IPS-18a (cell line): ENCODE measurements at regions not wholly inside any gene's neighbourhood (a gene's known extent, or its start where the extent isn't known, plus 50 kb on each side); places are given as distances from the start of the nearest gene placed in this dataset.

Experiments used
- H3K27ac ChIP-seq: one replicate; pipeline ENCODE4 v1.5.1; 2013; ENCODE audit warnings: low read length
- H3K27me3 ChIP-seq: one replicate; pipeline ENCODE4 v1.6.1; 2013; ENCODE audit warnings: mild to moderate bottlenecking, low read length; ENCODE audit not compliant: control insufficient read depth, insufficient read depth
- H3K36me3 ChIP-seq: one replicate; pipeline ENCODE4 v1.6.1; 2013; ENCODE audit warnings: low read depth, low read length; ENCODE audit not compliant: control insufficient read depth
- H3K4me1 ChIP-seq: one replicate; pipeline ENCODE4 v1.6.1; 2013; ENCODE audit warnings: low read depth, low read length; ENCODE audit not compliant: control insufficient read depth
- H3K4me3 ChIP-seq: one replicate; pipeline ENCODE4 v1.5.1; 2013; ENCODE audit warnings: low read length
- H3K9ac ChIP-seq: one replicate; pipeline ENCODE4 v1.6.1; 2013; ENCODE audit warnings: mild to moderate bottlenecking, low read length, moderate library complexity
- H3K9me3 ChIP-seq: one replicate; pipeline ENCODE4 v1.6.1; 2013; ENCODE audit warnings: low read depth, low read length; ENCODE audit not compliant: control insufficient read depth

DNA sequence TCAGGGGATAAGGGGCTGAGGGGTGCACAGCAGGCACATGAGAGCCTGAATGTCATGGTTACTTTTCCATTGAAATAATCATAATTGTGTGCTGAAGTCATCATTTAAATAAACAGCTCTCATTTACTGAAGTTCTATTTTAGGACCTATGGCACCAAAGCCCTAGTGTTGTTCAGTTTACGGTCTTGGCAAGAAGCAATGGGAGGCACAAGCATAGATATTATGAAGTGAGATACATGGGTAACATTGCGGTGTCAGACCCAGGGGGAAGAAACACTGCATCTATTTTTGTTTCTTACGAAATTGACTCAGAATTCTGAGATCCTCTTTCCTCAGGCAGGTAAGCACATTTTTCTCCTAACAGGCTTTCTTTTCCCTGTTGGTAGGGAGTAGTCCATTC lies 437.8 kb upstream of the PROX1 start:
- Histone ChIP-seq H3K27me3 (no peaks in the 10 kb centered on the region), H3K27ac (no peak overlapping the region), H3K9me3 (no peaks in the 10 kb centered on the region), H3K4me1 (no peaks in the 10 kb centered on the region), H3K9ac (no peak overlapping the region), H3K36me3 (no peaks in the 10 kb centered on the region), H3K4me3 (no peak overlapping the region)

DNA sequence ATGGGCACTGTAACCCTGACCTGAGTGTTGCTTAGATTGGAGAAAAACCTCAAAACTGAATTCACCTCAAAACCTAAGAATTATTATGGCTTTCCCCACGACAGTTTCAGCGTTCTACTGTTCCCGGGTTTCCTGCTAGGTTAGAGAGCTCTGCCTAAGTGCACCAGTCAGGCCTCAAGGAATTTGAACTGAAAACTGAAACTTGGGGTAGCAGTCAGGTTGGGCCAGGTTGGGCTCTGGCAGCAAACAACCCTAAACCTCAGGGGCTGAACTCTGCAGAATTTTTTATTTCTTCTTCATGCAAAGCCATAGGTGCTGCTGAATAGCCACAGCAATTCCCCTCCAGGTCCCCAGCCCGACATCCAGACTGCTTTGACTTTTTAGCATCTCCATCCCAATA lies 437.0 kb upstream of the PROX1 start:
- Histone ChIP-seq H3K27me3 (no peaks in the 10 kb centered on the region), H3K27ac (no peak overlapping the region), H3K4me3 (no peak overlapping the region), H3K4me1 (no peaks in the 10 kb centered on the region), H3K9ac (no peak overlapping the region), H3K36me3 (no peaks in the 10 kb centered on the region), H3K9me3 (no peaks in the 10 kb centered on the region)

DNA sequence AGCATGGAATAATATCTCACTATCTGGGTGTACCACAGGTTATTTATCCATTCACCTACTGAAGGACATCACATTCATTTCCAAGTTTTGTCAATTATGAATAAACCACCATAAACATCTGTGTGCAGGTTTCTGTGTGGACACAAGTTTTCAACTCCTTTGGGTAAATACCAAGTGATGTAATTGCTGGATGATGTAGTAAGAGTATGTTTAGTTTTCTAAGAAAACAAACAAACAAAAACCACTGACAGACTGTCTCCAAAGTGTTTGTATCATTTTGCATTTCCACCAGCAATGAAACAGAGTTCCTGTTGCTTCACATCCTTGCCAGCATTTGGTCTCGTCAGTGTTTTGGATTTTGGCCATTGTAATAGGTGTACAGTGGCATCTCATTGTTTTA lies 435.7 kb upstream of the PROX1 start:
- H3K36me3 ChIP-seq = no peaks in the 10 kb centered on the region
- no peaks in the 10 kb centered on the region for H3K4me1 ChIP-seq
- H3K4me3 ChIP-seq = no peak overlapping the region
- no peaks in the 10 kb centered on the region for H3K9me3 ChIP-seq
- no peak overlapping the region for H3K27ac ChIP-seq
- no peak overlapping the region for H3K9ac ChIP-seq
- no peaks in the 10 kb centered on the region for H3K27me3 ChIP-seq

DNA sequence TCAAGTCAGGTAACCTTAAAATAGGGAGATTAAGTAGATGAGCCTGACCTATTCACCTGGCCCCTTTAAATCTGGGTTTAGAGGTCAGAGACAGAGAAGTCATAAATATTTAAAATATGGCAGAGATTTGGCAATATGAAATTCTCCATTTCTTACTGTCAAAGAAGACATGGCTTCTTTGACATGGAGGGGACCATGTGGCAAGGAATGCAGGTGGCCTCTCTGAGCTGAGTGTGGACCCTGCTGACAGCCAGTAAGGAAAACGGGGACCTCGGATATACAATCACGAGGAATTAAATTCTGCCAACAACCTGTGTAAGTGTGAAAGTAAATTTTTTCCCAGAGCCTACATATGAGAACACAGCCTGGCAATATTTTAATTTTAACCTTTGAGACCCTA lies 427.5 kb upstream of the PROX1 start:
- H3K27me3 ChIP-seq = no peaks in the 10 kb centered on the region
- H3K9me3 ChIP-seq = no peaks in the 10 kb centered on the region
- no peaks in the 10 kb centered on the region for H3K4me1 ChIP-seq
- H3K27ac ChIP-seq = no peak overlapping the region
- H3K9ac ChIP-seq = no peak overlapping the region
- H3K36me3 ChIP-seq = no peaks in the 10 kb centered on the region
- H3K4me3 ChIP-seq = no peak overlapping the region

DNA sequence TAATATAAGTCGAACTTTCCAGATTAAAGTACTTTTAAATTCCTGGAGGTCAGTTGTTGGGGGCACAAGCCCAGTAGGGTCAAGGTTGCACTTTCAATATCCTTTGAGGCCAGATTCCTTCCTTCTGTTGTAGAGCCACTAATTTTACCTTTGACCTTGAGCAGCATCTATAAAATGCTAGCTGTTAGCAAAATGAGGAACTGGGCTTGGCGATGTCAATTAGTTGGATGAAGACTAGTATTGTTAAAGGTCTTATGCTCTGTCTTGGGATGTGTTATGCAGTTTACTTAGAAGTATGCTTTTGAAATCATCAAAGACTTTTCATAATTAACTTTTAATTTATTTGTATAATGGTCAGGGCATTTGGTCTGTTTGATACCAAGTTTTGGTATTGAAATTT lies 425.9 kb upstream of the PROX1 start:
- no peaks in the 10 kb centered on the region for H3K36me3 ChIP-seq
- no peaks in the 10 kb centered on the region for H3K9me3 ChIP-seq
- no peak overlapping the region for H3K9ac ChIP-seq
- no peak overlapping the region for H3K27ac ChIP-seq
- H3K4me3 ChIP-seq = no peak overlapping the region
- no peaks in the 10 kb centered on the region for H3K4me1 ChIP-seq
- no peaks in the 10 kb centered on the region for H3K27me3 ChIP-seq

DNA sequence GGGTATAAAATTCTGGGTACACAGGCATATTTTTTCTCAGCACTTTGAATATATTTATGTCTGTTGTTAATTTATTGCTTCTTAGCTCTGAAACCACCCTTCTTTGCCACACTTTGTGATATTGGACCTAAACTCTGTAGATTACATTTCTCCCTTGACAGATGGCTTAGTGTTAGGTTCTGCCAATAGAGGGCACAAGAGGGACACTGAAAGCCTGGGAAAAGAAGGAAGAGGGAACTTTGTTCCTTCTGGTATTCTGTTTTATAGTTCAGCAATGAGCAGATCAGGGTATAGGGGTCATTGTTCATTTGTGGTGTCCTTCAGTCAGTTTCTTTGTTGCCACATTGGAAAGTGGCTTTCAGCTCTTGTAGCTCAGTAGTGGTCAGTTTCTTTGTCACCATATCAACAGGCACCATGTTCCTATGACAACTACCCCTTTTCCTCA lies 423.5 kb upstream of the PROX1 start:
- Histone ChIP-seq H3K27ac (no peak overlapping the region), H3K9me3 (no peaks in the 10 kb centered on the region), H3K36me3 (no peaks in the 10 kb centered on the region), H3K9ac (no peak overlapping the region), H3K4me1 (no peaks in the 10 kb centered on the region), H3K4me3 (no peak overlapping the region), H3K27me3 (no peaks in the 10 kb centered on the region)

DNA sequence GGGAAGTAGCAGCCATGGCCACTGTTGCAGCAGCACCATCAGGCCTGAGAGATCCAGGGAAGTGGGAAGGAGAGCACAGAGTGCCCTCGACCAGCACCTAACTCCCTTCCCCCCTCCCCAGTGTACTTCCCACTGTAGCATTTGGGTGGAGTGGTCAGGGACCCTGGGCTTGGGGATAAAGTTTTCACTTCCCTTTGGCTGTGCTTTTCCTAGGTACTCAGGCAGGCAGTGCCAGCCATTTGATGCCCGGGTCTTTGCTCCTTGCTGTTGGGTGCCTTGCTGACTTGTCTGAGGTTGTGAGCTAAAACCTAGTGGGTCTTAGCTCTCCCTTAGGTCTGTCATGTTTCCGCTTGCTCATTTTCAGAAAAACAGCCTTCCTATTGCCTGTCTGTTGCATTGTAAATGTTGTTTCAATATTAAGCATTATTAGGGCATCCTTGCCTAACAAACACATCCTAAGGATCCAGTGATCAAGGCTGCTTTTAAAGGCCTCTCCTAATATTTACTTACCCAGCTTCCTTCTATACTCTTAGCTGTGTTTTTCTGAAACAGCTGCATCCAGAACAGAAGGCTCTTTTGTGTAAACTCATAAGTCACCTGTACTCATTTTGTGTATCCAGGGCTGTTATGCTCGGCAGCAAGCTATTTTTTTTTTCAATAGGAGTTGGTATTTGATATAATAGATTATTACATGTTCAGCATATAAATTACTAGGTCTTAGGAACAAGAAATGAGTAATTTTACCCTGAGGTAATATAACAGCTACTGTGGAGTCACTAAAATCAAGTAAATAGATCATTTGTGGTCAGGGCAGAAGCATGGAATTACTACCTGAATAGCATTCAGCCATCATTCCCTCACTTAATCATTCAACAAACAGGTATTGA lies 418.6 kb upstream of the PROX1 start:
- H3K4me1 ChIP-seq = no peaks in the 10 kb centered on the region
- H3K9me3 ChIP-seq = no peaks in the 10 kb centered on the region
- no peaks in the 10 kb centered on the region for H3K36me3 ChIP-seq
- H3K4me3 ChIP-seq = no peak overlapping the region
- no peaks in the 10 kb centered on the region for H3K27me3 ChIP-seq
- no peak overlapping the region for H3K27ac ChIP-seq
- no peak overlapping the region for H3K9ac ChIP-seq

DNA sequence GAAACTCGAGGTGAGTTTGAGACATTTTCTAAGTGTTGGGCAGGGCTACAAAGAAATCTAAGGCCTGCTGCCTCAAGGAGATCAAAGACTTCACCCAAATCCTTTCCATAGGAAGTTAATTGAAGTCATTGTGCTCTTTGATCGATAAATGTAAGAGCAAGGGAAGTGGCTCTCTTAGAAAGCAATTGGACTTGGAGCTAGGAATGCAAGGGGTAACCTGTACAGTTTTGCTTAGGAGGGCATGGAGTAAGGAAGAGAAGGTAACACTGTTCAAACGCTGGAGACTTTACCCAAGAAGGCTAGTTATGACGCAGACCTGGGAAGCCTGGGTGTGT lies 418.0 kb upstream of the PROX1 start:
- H3K9ac ChIP-seq = no peak overlapping the region
- H3K4me1 ChIP-seq = no peaks in the 10 kb centered on the region
- H3K9me3 ChIP-seq = no peaks in the 10 kb centered on the region
- H3K27me3 ChIP-seq = no peaks in the 10 kb centered on the region
- no peak overlapping the region for H3K27ac ChIP-seq
- no peaks in the 10 kb centered on the region for H3K36me3 ChIP-seq
- H3K4me3 ChIP-seq = no peak overlapping the region

DNA sequence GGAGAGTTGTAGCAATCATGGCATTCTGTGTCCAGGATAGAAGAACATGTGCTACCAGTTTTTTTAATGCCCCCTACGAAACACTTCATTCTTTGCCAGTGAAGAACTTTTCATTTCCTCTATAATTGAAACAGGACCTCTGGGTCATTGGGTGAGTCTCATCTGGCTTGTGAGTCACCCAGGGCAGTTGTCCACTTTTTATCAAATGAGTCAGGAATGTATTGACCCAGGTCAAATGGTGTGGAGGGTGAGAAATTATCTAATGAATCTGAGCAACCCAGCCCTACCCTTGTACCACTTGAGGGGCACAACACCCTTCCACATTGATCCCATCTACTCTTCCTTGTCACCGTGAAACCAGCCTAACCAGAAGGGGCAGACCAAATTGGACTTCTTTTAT lies 417.3 kb upstream of the PROX1 start:
- H3K9me3 ChIP-seq = no peaks in the 10 kb centered on the region
- H3K27ac ChIP-seq = no peak overlapping the region
- H3K9ac ChIP-seq = no peak overlapping the region
- no peak overlapping the region for H3K4me3 ChIP-seq
- no peaks in the 10 kb centered on the region for H3K36me3 ChIP-seq
- no peaks in the 10 kb centered on the region for H3K4me1 ChIP-seq
- H3K27me3 ChIP-seq = no peaks in the 10 kb centered on the region

DNA sequence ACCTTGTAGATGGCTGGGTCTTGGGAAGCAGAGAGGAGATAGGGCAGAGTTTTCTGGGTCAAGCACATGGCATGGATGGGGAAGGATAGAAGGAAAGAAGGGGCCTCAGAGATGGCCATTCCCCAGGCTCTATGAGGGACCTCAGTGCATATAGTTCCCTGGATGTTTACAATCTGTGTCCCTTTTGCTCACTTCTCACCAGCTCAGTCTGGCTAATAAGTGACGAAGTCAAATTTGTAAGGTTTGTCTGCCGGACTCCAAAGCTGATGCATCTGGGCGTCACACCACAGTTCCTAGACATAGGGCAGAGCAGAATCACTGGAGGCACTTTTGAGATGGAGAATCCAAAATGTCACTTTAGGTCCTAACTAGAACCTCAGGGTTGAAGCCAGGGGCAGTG lies 416.4 kb upstream of the PROX1 start:
- no peaks in the 10 kb centered on the region for H3K27me3 ChIP-seq
- H3K27ac ChIP-seq = no peak overlapping the region
- no peak overlapping the region for H3K4me3 ChIP-seq
- H3K4me1 ChIP-seq = no peaks in the 10 kb centered on the region
- no peaks in the 10 kb centered on the region for H3K36me3 ChIP-seq
- H3K9ac ChIP-seq = no peak overlapping the region
- no peaks in the 10 kb centered on the region for H3K9me3 ChIP-seq

DNA sequence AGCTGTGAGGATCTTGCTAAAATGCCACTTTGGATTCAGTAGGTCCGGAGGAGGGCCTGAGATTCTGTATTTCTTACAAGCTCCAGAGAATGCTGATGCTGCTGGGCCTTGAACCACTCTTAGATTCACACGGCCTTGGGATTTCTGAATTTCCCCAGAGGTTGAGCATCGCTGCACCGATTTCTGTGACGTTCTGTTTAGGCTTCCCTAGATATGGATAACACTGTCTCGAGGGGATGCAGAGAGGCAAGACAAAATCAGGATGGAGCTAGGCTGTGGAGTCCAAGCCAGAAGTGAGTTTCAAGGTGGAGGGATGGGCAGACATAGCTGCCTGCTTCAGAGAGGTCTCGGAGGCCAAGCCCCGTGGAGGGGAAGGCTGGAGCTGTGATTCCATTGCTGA lies 415.9 kb upstream of the PROX1 start:
- Histone ChIP-seq H3K36me3 (no peaks in the 10 kb centered on the region), H3K9me3 (no peaks in the 10 kb centered on the region), H3K27ac (no peak overlapping the region), H3K4me1 (no peaks in the 10 kb centered on the region), H3K4me3 (no peak overlapping the region), H3K9ac (no peak overlapping the region), H3K27me3 (no peaks in the 10 kb centered on the region)

DNA sequence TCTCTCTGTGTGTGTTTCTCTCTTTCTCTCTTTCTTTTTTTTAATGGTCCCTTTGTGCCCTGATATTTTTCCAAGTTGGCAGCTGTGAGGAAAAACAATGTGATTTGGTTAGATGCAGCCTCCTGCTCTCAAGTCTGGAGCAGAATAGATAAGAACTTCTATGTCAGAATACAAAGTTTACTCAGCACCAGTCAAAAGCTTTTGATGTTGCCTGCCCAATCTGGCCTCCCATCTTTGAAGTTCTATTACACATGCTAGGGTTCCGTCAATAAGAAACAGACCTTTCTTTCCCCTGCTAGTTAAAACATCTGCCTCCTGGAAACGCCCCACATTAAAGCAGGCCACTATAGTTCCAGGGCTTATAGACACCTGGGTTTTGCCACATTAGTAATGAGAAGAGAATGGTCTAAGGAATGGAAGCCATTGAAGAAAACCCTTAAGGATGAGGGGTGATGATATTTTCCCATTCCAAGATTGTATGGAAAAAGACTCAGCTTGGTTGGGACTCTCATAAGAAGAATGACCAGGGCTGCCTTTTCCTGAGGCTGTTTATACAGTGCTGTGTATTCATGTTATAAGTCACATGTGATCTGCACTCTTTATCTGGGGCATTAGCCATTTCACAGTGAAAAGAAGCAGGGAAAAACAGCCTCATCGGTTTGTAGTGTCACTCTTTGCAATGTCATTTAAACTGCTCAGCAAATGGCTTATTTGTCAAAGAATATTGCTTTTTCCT lies 414.7 kb upstream of the PROX1 start:
- no peaks in the 10 kb centered on the region for H3K27me3 ChIP-seq
- H3K4me3 ChIP-seq = no peak overlapping the region
- H3K9me3 ChIP-seq = no peaks in the 10 kb centered on the region
- no peak overlapping the region for H3K9ac ChIP-seq
- no peak overlapping the region for H3K27ac ChIP-seq
- no peaks in the 10 kb centered on the region for H3K4me1 ChIP-seq
- no peaks in the 10 kb centered on the region for H3K36me3 ChIP-seq
